Hepatocyte (in vitro differentiated cells): ENCODE measurements at regions not wholly inside any gene's neighbourhood (a gene's known extent, or its start where the extent isn't known, plus 50 kb on each side); places are given as distances from the start of the nearest gene placed in this dataset.

Source experiments
- DNase-seq: peaks from one replicate; pipeline ENCODE4 v3.0.0-alpha.2; 2016; ENCODE audit warnings: low spot score
- H2AFZ ChIP-seq: fragments of 200-600 bp; sonication (generic); 2 replicates; pipeline ENCODE4 v1.6.0; 2016; ENCODE audit warnings: antibody characterized with exemption, mild to moderate bottlenecking
- H3K27ac ChIP-seq: fragments of 200-600 bp; sonication (generic); 2 replicates; pipeline ENCODE4 v1.5.1; 2016; ENCODE audit warnings: mild to moderate bottlenecking
- H3K27me3 ChIP-seq: fragments of 200-600 bp; sonication (generic); 2 replicates; pipeline ENCODE4 v1.6.1; 2016
- H3K36me3 ChIP-seq: fragments of 200-600 bp; sonication (generic); replicated peaks from 2 replicates; pipeline ENCODE4 v1.5.1; 2016; ENCODE audit warnings: low read depth; ENCODE audit not compliant: insufficient read depth
- H3K4me1 ChIP-seq: fragments of 200-600 bp; sonication (generic); 2 replicates; pipeline ENCODE4 v1.5.1; 2016; ENCODE audit warnings: mild to moderate bottlenecking, moderate library complexity; ENCODE audit not compliant: insufficient read depth
- H3K4me2 ChIP-seq: fragments of 200-600 bp; sonication (generic); 2 replicates; pipeline ENCODE4 v1.6.0; 2016
- H3K4me3 ChIP-seq: fragments of 200-600 bp; sonication (generic); 2 replicates; pipeline ENCODE4 v1.5.1; 2016; ENCODE audit warnings: mild to moderate bottlenecking
- H3K79me2 ChIP-seq: fragments of 200-600 bp; sonication (generic); 2 replicates; pipeline ENCODE4 v1.6.0; 2017; ENCODE audit warnings: mild to moderate bottlenecking
- H3K9me2 ChIP-seq: fragments of 200-600 bp; sonication (generic); replicated peaks from 2 replicates; pipeline ENCODE4 v1.6.0; 2017; ENCODE audit warnings: mild to moderate bottlenecking; ENCODE audit not compliant: insufficient read depth
- H3K9me3 ChIP-seq: fragments of 200-600 bp; sonication (generic); 2 replicates; pipeline ENCODE4 v1.5.1; 2016; ENCODE audit warnings: low read depth, mild to moderate bottlenecking
- H4K20me1 ChIP-seq: fragments of 200-600 bp; sonication (generic); 2 replicates; pipeline ENCODE4 v1.6.0; 2016; ENCODE audit warnings: mild to moderate bottlenecking; ENCODE audit not compliant: insufficient read depth, poor library complexity, severe bottlenecking
- EZH2 ChIP-seq: fragments of 200-600 bp; sonication (generic); IDR thresholded peaks from 2 replicates; pipeline ENCODE4 v1.6.1; 2016; ENCODE audit warnings: antibody characterized with exemption, mild to moderate bottlenecking, borderline replicate concordance
- EZH2phosphoT487 ChIP-seq: fragments of 200-600 bp; sonication (generic); IDR thresholded peaks from one replicate; pipeline ENCODE4 v1.6.1; 2018; ENCODE audit warnings: antibody characterized with exemption, mild to moderate bottlenecking, low read depth, moderate library complexity; ENCODE audit not compliant: unreplicated experiment, severe bottlenecking
- WGBS: methylation state at CpG from one replicate; pipeline ENCODE4 v1.1.6; 2016; ENCODE audit warnings: low lambda C conversion rate; ENCODE audit errors: missing lambda C conversion rate; 5-methylcytosine and 5-hydroxymethylcytosine counted together
- TF ChIP-seq, protein P1 (sequence below): fragments of 200-600 bp; sonication (generic); IDR thresholded peaks from 2 replicates; pipeline ENCODE4 v1.5.1; 2016; ENCODE audit warnings: antibody characterized with exemption, mild to moderate bottlenecking; ENCODE audit not compliant: poor library complexity

DNA sequence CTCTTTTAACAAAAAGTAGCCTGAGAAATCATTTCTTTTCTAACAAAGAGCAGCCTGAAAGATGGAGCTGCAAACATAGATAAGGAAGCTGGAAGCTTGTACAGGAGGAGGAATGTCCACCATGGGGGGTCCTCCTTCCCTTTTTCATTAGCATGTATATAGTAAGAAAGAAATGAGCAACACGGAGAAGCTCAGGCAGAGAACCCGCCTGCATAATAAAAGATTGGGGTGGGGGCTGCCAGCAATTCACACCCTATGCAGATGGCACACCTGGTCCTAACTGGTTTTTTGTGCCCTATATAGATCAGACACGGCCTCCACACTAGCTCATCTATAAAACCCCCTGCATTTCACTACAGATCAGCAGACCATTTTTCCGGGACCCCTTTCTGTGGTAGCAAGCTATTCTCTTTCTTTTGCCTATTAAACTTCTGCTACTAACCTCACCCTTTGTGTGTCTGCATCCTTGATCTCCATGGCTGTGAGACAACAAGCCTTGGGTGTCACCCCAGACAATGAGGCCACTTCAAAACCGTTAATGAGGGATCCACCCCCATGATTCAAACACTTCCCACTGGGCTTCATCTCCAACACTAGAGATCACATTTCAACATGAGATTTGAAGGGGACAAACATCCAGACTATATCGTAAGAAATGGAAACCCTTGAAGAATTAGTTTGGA, 167.5 kb upstream of the FREM2 start:
- no peaks in the 10 kb centered on the region for H3K27me3 ChIP-seq
- no peaks in the 10 kb centered on the region for H3K4me1 ChIP-seq
- no peak overlapping the region for H3K4me3 ChIP-seq
- TF ChIP-seq EZH2 (no peak), EZH2phosphoT487 (no peak)
- TF ChIP-seq, protein P1, sequence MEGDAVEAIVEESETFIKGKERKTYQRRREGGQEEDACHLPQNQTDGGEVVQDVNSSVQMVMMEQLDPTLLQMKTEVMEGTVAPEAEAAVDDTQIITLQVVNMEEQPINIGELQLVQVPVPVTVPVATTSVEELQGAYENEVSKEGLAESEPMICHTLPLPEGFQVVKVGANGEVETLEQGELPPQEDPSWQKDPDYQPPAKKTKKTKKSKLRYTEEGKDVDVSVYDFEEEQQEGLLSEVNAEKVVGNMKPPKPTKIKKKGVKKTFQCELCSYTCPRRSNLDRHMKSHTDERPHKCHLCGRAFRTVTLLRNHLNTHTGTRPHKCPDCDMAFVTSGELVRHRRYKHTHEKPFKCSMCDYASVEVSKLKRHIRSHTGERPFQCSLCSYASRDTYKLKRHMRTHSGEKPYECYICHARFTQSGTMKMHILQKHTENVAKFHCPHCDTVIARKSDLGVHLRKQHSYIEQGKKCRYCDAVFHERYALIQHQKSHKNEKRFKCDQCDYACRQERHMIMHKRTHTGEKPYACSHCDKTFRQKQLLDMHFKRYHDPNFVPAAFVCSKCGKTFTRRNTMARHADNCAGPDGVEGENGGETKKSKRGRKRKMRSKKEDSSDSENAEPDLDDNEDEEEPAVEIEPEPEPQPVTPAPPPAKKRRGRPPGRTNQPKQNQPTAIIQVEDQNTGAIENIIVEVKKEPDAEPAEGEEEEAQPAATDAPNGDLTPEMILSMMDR = no peak
- no peaks in the 10 kb centered on the region for H3K79me2 ChIP-seq
- no peak for DNase-seq
- no peaks in the 10 kb centered on the region for H3K9me2 ChIP-seq
- H2AFZ ChIP-seq = no peak overlapping the region
- H3K4me2 ChIP-seq = no peak overlapping the region
- H3K27ac ChIP-seq = no peak overlapping the region
- no peaks in the 10 kb centered on the region for H3K36me3 ChIP-seq
- no peaks in the 10 kb centered on the region for H4K20me1 ChIP-seq
- 81% methylated on average over 6 of the region's 6 CpGs for WGBS
- no peaks in the 10 kb centered on the region for H3K9me3 ChIP-seq

DNA sequence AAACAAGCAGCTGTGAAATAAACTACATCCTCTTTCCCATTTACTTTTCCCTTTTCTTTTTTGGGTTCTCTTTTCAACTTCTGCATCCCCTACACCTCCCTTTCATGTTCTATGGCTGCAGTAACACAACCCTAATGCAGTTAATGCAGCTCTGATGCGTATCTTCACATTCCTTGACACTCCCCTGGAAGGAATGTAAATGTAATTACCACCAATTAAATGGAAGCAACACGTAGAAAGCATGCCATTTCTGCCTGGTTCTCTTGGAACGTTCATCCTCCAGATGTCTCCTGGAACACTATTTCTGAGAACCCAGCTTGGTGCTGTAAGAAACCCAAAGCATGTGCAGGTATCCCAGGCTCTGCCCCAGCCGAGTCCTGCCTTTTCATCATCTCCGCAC, 166.8 kb upstream of the FREM2 start:
- H2AFZ ChIP-seq = no peak overlapping the region
- TF ChIP-seq, protein P1 = no peak
- TF ChIP-seq EZH2phosphoT487 (no peak), EZH2 (no peak)
- WGBS = 64% methylated on average over 5 of the region's 5 CpGs

DNA sequence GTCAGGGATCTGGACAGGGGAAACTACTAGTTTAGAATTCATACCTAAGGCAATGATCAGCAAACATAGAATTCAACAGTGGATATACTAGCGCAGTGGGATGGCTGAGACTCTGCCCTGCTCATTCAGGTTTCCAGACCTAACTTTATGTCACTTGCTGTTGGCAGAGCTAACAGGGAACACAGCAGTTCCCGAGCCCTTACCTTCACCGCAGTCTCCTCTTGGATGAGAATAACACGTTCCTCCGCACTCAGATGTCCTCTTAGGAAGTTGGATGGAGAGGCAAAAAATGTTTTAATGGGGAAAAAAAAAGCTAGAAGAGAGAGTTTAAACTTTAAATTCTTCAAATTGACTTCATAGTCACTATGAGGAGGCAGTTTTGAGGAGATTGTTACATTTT, 159.7 kb upstream of the FREM2 start:
- DNase-seq = no peak
- no peaks in the 10 kb centered on the region for H3K27me3 ChIP-seq
- H3K79me2 ChIP-seq = no peaks in the 10 kb centered on the region
- H3K36me3 ChIP-seq = no peaks in the 10 kb centered on the region
- no peak overlapping the region for H3K4me3 ChIP-seq
- H4K20me1 ChIP-seq = no peaks in the 10 kb centered on the region
- 77% methylated on average over 5 of the region's 5 CpGs for WGBS
- no peaks in the 10 kb centered on the region for H3K9me3 ChIP-seq
- TF ChIP-seq, protein P1 = no peak
- TF ChIP-seq EZH2 = no peak
- TF ChIP-seq EZH2phosphoT487 = no peak
- no peak overlapping the region for H3K4me2 ChIP-seq
- H3K4me1 ChIP-seq = no peaks in the 10 kb centered on the region
- no peak overlapping the region for H3K27ac ChIP-seq
- H3K9me2 ChIP-seq = no peaks in the 10 kb centered on the region
- no peak overlapping the region for H2AFZ ChIP-seq

More for the DNA sequence above, 166.8 kb upstream of the FREM2 start:
- H3K4me2 ChIP-seq = no peak overlapping the region
- DNase-seq = no peak
- no peaks in the 10 kb centered on the region for H3K79me2 ChIP-seq
- no peaks in the 10 kb centered on the region for H3K9me2 ChIP-seq
- no peaks in the 10 kb centered on the region for H3K9me3 ChIP-seq
- H3K4me1 ChIP-seq = no peaks in the 10 kb centered on the region
- H3K4me3 ChIP-seq = no peak overlapping the region
- no peaks in the 10 kb centered on the region for H4K20me1 ChIP-seq
- no peak overlapping the region for H3K27ac ChIP-seq
- H3K36me3 ChIP-seq = no peaks in the 10 kb centered on the region
- H3K27me3 ChIP-seq = no peaks in the 10 kb centered on the region
